HUES48 (cell line): ENCODE measurements at regions not wholly inside any gene's neighbourhood (a gene's known extent, or its start where the extent isn't known, plus 50 kb on each side); places are given as distances from the start of the nearest gene placed in this dataset.
"Not testable (repeated sequence)": the region's sequence is repeated elsewhere in the genome, so short reads cannot be mapped to it uniquely, and the experiment has no call there.

Experiments used
- H3K27ac ChIP-seq: one replicate; pipeline ENCODE4 v1.7.0; 2013; ENCODE audit warnings: low read depth, low read length, inconsistent platforms
- H3K27me3 ChIP-seq: 2 replicates; pipeline ENCODE4 v1.6.1; 2013; ENCODE audit warnings: mild to moderate bottlenecking, low read length; ENCODE audit not compliant: control insufficient read depth, insufficient read depth
- H3K36me3 ChIP-seq: 2 replicates; pipeline ENCODE4 v1.6.1; 2013; ENCODE audit warnings: low read length; ENCODE audit not compliant: control insufficient read depth, insufficient read depth
- H3K4me1 ChIP-seq: 2 replicates; pipeline ENCODE4 v1.6.1; 2013; ENCODE audit warnings: mild to moderate bottlenecking, low read length; ENCODE audit not compliant: control insufficient read depth, insufficient read depth
- H3K4me3 ChIP-seq: 2 replicates; pipeline ENCODE4 v1.5.1; 2013; ENCODE audit warnings: mild to moderate bottlenecking, low read depth, low read length
- H3K9ac ChIP-seq: 2 replicates; pipeline ENCODE4 v1.6.1; 2013; ENCODE audit warnings: mild to moderate bottlenecking, low read depth, low read length, moderate library complexity
- H3K9me3 ChIP-seq: 2 replicates; pipeline ENCODE4 v1.6.1; 2013; ENCODE audit warnings: low read length; ENCODE audit not compliant: control insufficient read depth, insufficient read depth

- no peak overlapping the region for H3K9ac ChIP-seq
- H3K27ac ChIP-seq, result no peak overlapping the region
- H3K4me3 ChIP-seq, result no peak overlapping the region
- no peaks in the 10 kb centered on the region for H3K9me3 ChIP-seq
- H3K27me3 ChIP-seq, result no peaks in the 10 kb centered on the region
- H3K36me3 ChIP-seq, result no peaks in the 10 kb centered on the region
- no peaks in the 10 kb centered on the region for H3K4me1 ChIP-seq
These were observed 279.0 kb downstream of the MATN1 start for GRCh38 chr1:30444401-30444800.

GRCh38 chr1:30438274-30438673 is 285.1 kb downstream of the MATN1 start:
- H3K4me3 ChIP-seq, H3K4me1 ChIP-seq, H3K27me3 ChIP-seq, H3K36me3 ChIP-seq, H3K27ac ChIP-seq, H3K9ac ChIP-seq: not testable (repeated sequence)
- peaks cover 12% of the 10 kb centered on the region for H3K9me3 ChIP-seq

- H3K9ac ChIP-seq, result no peak overlapping the region
- H3K27me3 ChIP-seq, result no peaks in the 10 kb centered on the region
- no peak overlapping the region for H3K27ac ChIP-seq
- no peaks in the 10 kb centered on the region for H3K4me1 ChIP-seq
- H3K4me3 ChIP-seq, result no peak overlapping the region
- peaks cover 12% of the 10 kb centered on the region for H3K9me3 ChIP-seq
- H3K36me3 ChIP-seq, result no peaks in the 10 kb centered on the region
These were observed 286.3 kb downstream of the MATN1 start for GRCh38 chr1:30437059-30437576.

GRCh38 chr1:30427545-30427944 is 295.8 kb downstream of the MATN1 start:
- Histone ChIP-seq H3K9ac (no peak overlapping the region), H3K27me3 (no peaks in the 10 kb centered on the region), H3K4me3 (no peak overlapping the region), H3K4me1 (peaks cover 5% of the 10 kb centered on the region; the same call in 1 of the 2 replicates), H3K36me3 (no peaks in the 10 kb centered on the region), H3K27ac (no peak overlapping the region), H3K9me3 (no peaks in the 10 kb centered on the region)

- no peak overlapping the region for H3K9ac ChIP-seq
- H3K36me3 ChIP-seq, result no peaks in the 10 kb centered on the region
- no peaks in the 10 kb centered on the region for H3K9me3 ChIP-seq
- H3K4me1 ChIP-seq, result peaks cover 5% of the 10 kb centered on the region; the same call in 1 of the 2 replicates
- H3K27me3 ChIP-seq, result no peaks in the 10 kb centered on the region
- no peak overlapping the region for H3K27ac ChIP-seq
- no peak overlapping the region for H3K4me3 ChIP-seq
These were observed 298.3 kb downstream of the MATN1 start for GRCh38 chr1:30425046-30425445.

- Histone ChIP-seq H3K4me1 (peaks cover 5% of the 10 kb centered on the region; the same call in 1 of the 2 replicates), H3K27me3 (no peaks in the 10 kb centered on the region), H3K27ac (no peak overlapping the region), H3K9ac (no peak overlapping the region), H3K9me3 (no peaks in the 10 kb centered on the region), H3K36me3 (no peaks in the 10 kb centered on the region), H3K4me3 (no peak overlapping the region)
These were observed 299.8 kb downstream of the MATN1 start for GRCh38 chr1:30423570-30423969.

- H3K9ac ChIP-seq, result no peak overlapping the region
- no peak overlapping the region for H3K4me3 ChIP-seq
- no peaks in the 10 kb centered on the region for H3K9me3 ChIP-seq
- no peaks in the 10 kb centered on the region for H3K36me3 ChIP-seq
- H3K4me1 ChIP-seq, result 0 out of 2 replicates have a peak, but pooled peaks cover 1% of the 10 kb centered on the region
- H3K27ac ChIP-seq, result no peak overlapping the region
- no peaks in the 10 kb centered on the region for H3K27me3 ChIP-seq
These were observed 301.1 kb downstream of the MATN1 start for GRCh38 chr1:30422251-30422650.

GRCh38 chr1:30420519-30421050 is 302.8 kb downstream of the MATN1 start:
- Histone ChIP-seq H3K4me1 (no peaks in the 10 kb centered on the region), H3K36me3 (no peaks in the 10 kb centered on the region), H3K27me3 (no peaks in the 10 kb centered on the region), H3K9ac (no peak overlapping the region), H3K4me3 (no peak overlapping the region), H3K27ac (no peak overlapping the region), H3K9me3 (no peaks in the 10 kb centered on the region)

- H3K4me3 ChIP-seq, result no peak overlapping the region
- H3K36me3 ChIP-seq, result no peaks in the 10 kb centered on the region
- no peaks in the 10 kb centered on the region for H3K27me3 ChIP-seq
These were observed 303.6 kb downstream of the MATN1 start for GRCh38 chr1:30419831-30420230.

GRCh38 chr1:30418939-30419720 is 304.3 kb downstream of the MATN1 start:
- no peaks in the 10 kb centered on the region for H3K4me1 ChIP-seq
- no peak overlapping the region for H3K4me3 ChIP-seq
- no peak overlapping the region for H3K27ac ChIP-seq

More at GRCh38 chr1:30419831-30420230, 303.6 kb downstream of the MATN1 start:
- H3K4me1 ChIP-seq, result no peaks in the 10 kb centered on the region
- H3K9ac ChIP-seq, result no peak overlapping the region
- no peaks in the 10 kb centered on the region for H3K9me3 ChIP-seq
- H3K27ac ChIP-seq, result no peak overlapping the region

More at GRCh38 chr1:30418939-30419720, 304.3 kb downstream of the MATN1 start:
- no peaks in the 10 kb centered on the region for H3K9me3 ChIP-seq
- H3K27me3 ChIP-seq, result no peaks in the 10 kb centered on the region
- no peaks in the 10 kb centered on the region for H3K36me3 ChIP-seq
- H3K9ac ChIP-seq, result no peak overlapping the region
